ENCODE measurements at regions not wholly inside any gene's neighbourhood (a gene's known extent, or its start where the extent isn't known, plus 50 kb on each side); places are given as distances from the start of the nearest gene placed in this dataset.

DNA sequence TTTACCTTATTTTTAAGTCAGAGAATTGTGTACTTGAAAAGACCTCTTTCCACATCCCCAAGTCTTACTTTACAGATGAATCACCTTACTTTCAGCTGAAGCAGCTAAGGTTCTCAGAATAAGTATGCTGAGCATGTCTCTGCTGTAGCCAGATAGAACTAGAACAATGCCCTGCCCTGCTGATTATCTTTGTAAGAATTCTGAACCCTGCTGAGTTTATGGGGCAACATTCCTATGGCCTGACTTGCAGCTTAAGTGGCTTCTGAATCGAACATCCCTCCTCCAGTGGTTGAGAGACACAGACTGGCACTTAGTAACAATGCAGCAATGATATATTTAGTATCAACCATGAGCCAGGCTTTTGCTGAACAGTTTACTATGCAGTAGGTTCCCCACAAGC lies 592.0 kb upstream of the WWC1 start:
- no peak overlapping the region for H3K4me3 ChIP-seq (ENCODE audit: low read depth, low read length)
- in situ Hi-C loops (cut with HindIII; ENCODE audit: low sequenced_read_pairs), result no loop called here
- TF ChIP-seq, protein P1, sequence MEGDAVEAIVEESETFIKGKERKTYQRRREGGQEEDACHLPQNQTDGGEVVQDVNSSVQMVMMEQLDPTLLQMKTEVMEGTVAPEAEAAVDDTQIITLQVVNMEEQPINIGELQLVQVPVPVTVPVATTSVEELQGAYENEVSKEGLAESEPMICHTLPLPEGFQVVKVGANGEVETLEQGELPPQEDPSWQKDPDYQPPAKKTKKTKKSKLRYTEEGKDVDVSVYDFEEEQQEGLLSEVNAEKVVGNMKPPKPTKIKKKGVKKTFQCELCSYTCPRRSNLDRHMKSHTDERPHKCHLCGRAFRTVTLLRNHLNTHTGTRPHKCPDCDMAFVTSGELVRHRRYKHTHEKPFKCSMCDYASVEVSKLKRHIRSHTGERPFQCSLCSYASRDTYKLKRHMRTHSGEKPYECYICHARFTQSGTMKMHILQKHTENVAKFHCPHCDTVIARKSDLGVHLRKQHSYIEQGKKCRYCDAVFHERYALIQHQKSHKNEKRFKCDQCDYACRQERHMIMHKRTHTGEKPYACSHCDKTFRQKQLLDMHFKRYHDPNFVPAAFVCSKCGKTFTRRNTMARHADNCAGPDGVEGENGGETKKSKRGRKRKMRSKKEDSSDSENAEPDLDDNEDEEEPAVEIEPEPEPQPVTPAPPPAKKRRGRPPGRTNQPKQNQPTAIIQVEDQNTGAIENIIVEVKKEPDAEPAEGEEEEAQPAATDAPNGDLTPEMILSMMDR (IDR thresholded peaks at IDR 0.05; ENCODE audit: low read depth, low read length, missing control alignments), result no peak
- DNase-seq (ENCODE audit: low read depth), result peak; percentile 99

DNA sequence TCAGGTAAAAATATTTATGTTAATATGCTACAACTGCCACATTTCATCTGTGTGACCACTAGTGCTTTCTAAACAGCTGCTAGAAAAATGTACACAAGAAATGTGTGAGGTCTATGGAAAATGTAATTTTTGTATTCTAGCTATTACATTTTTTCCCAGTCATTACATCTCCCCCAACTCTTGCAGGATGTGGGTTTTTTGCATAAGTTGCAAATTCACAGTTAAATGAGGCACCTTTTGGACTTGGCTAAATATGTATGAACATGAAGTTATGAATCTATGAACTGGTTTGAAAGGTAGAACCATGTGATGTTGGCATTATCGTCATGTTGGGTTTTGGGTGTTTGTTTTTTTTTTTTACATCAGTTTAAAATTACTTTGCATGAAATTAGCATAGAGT lies 590.4 kb upstream of the WWC1 start:
- in situ Hi-C loops (cut with HindIII; ENCODE audit: low sequenced_read_pairs), result no loop called here
- TF ChIP-seq, protein P1 (IDR thresholded peaks at IDR 0.05; ENCODE audit: low read depth, low read length, missing control alignments), result no peak
- no peak overlapping the region for H3K4me3 ChIP-seq (ENCODE audit: low read depth, low read length)
- no peak for DNase-seq (ENCODE audit: low read depth)

DNA sequence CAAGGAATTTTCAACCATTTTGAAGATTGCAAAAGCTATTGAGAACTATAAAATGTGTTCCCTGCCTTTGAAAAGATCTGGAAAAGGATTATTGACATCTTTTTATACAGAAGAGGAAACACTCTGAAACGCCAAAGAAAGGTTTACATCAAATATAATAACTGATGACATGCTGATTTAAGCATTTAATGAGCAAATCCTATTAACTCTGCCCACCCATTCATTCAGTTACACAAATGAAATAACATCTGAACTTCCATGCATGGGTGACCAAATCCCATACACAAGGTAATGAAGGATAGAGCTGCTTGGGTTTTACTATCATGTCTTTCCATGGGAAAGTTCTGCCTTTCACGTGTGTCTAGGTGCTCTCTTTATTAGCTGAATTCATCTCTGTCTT lies 589.4 kb upstream of the WWC1 start:
- DNase-seq (ENCODE audit: low read depth), result no peak

DNA sequence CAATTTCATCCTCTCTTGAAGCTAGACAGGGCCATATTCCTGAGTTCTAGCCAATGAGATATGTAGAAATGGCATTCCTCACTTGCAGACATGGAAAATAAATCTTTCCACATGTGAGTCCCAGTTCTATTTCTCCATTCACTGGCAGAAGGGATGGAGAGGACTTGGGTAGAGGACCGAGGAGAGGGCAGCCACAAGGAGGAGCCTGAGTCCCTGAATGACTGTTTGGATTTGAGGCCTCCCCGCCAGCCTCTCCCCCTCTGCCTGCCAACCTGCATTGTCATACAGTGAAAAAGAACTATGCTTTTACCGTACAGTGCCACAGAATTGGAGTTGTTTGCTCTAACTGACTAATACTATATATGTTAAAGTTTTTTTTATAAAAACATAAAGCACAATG lies 583.0 kb upstream of the WWC1 start:
- TF ChIP-seq, protein P1 (IDR thresholded peaks at IDR 0.05; ENCODE audit: low read depth, low read length, missing control alignments), result no peak
- H3K4me3 ChIP-seq (ENCODE audit: low read depth, low read length), result no peak overlapping the region
- no peak for DNase-seq (ENCODE audit: low read depth)
- in situ Hi-C loops (cut with HindIII; ENCODE audit: low sequenced_read_pairs), result loop anchor here (5.0 kb wide), 1 partner anchor 54 kb away; no protein-coding TSS in a partner anchor

More for the DNA sequence above, 589.4 kb upstream of the WWC1 start:
- in situ Hi-C loops (cut with HindIII; ENCODE audit: low sequenced_read_pairs), result no loop called here
- TF ChIP-seq, protein P1 (IDR thresholded peaks at IDR 0.05; ENCODE audit: low read depth, low read length, missing control alignments), result no peak
- H3K4me3 ChIP-seq (ENCODE audit: low read depth, low read length), result no peak overlapping the region

DNA sequence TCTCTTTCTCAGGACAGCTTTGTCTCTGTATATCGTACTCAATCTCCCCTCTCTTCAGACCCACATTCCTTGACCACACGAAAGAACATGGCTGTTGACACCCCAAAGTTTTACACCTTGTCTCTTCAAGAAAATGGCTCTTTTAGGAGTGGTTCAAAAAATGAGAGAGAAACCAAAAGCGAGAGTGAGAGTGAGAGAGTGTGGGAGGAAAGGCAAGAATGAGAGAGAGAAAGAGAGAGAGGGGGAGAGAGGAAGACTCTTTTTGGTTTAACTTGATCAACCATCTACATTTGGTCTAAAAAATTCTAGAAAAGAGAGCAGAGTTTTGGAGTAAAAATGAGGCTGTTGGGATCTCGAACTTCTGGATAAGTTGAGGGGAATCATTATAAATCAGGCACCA lies 581.8 kb upstream of the WWC1 start:
- no peak for DNase-seq (ENCODE audit: low read depth)
- TF ChIP-seq, protein P1 (IDR thresholded peaks at IDR 0.05; ENCODE audit: low read depth, low read length, missing control alignments), result no peak
- in situ Hi-C loops (cut with HindIII; ENCODE audit: low sequenced_read_pairs), result loop anchor here (5.0 kb wide), 1 partner anchor 53 kb away; no protein-coding TSS in a partner anchor
- no peak overlapping the region for H3K4me3 ChIP-seq (ENCODE audit: low read depth, low read length)

DNA sequence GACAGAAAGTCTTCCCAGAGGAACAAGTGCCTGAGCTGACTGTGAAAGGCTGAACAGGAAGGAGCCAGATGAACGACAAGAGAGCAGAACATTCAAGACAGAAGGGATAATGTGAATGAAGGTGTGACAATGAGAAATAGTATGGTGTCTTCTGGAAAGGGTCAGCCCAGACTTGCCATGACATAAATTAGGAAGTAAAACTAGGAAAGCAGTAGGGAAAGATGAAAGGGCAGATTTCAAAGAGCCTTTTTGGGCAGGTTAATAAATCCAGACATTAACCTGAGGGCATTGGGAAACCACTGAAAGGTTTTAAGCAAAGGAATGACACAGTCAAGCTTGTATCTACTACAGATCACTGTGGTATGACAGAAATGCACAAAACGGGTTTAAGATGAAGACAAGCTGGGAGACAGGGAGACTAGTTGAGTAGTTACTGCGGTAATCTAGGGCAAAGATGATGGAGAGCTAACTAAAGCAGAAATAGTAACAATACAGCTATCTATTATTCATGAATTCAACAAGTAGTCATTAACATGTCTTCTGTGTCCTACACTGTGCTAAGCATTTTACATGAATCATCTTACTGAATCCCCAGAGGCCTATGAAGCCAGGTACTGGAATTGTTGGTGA lies 580.9 kb upstream of the WWC1 start:
- H3K4me3 ChIP-seq (ENCODE audit: low read depth, low read length), result no peak overlapping the region
- in situ Hi-C loops (cut with HindIII; ENCODE audit: low sequenced_read_pairs), result no loop called here
- no peak for DNase-seq (ENCODE audit: low read depth)
- TF ChIP-seq, protein P1 (IDR thresholded peaks at IDR 0.05; ENCODE audit: low read depth, low read length, missing control alignments), result no peak

Measured in astrocyte of the cerebellum (primary cell).